Mucosa of descending colon (tissue), 3 donors: ENCODE measurements at regions not wholly inside any gene's neighbourhood (a gene's known extent, or its start where the extent isn't known, plus 50 kb on each side); places are given as distances from the start of the nearest gene placed in this dataset.

ENCODE experiments used
- ATAC-seq: fragments of 200-7000 bp; cut with Tn5 transposase; one replicate; pipeline ENCODE4 v1.9.1; 2020; ENCODE audit warnings: mild to moderate bottlenecking, moderate library complexity
- DNase-seq, 3 donors: peaks; one replicate each; pipeline ENCODE4 v3.0.0-alpha.2; 2020
- H3K36me3 ChIP-seq: fragments of 200-600 bp; one replicate; pipeline ENCODE4 v1.8.0; 2021; ENCODE audit warnings: low read depth, mild to moderate bottlenecking
- H3K4me1 ChIP-seq: fragments of 200-600 bp; one replicate; pipeline ENCODE4 v1.8.0; 2021; ENCODE audit warnings: low read depth, mild to moderate bottlenecking
- H3K4me3 ChIP-seq: fragments of 200-600 bp; one replicate; pipeline ENCODE4 v1.8.0; 2021; ENCODE audit warnings: mild to moderate bottlenecking
- H3K9me3 ChIP-seq: fragments of 200-600 bp; one replicate; pipeline ENCODE4 v1.8.0; 2021; ENCODE audit warnings: mild to moderate bottlenecking
- CTCF ChIP-seq: fragments of 200-600 bp; IDR thresholded peaks from one replicate; pipeline ENCODE4 v1.8.0; 2022; ENCODE audit warnings: antibody characterized with exemption, mild to moderate bottlenecking
- intact Hi-C, 2 donors: fragments of 100-400 bp; cut with DNase I in 1 of 2; cut with micrococcal nuclease in 1 of 2; formaldehyde crosslinking; loops; one replicate each; pipeline versions ENCODE4 v1.11.0 to v1.11.1; 2022; cut with DNase I, micrococcal nuclease
- donor health status: DM: no; HTN: no; CAD: no; lungs with moderate emphysema.
- donor health status: DM: no; HTN: no; CAD: no.
- donor health status: DM: no; HTN: yes; CAD: no.

DNA sequence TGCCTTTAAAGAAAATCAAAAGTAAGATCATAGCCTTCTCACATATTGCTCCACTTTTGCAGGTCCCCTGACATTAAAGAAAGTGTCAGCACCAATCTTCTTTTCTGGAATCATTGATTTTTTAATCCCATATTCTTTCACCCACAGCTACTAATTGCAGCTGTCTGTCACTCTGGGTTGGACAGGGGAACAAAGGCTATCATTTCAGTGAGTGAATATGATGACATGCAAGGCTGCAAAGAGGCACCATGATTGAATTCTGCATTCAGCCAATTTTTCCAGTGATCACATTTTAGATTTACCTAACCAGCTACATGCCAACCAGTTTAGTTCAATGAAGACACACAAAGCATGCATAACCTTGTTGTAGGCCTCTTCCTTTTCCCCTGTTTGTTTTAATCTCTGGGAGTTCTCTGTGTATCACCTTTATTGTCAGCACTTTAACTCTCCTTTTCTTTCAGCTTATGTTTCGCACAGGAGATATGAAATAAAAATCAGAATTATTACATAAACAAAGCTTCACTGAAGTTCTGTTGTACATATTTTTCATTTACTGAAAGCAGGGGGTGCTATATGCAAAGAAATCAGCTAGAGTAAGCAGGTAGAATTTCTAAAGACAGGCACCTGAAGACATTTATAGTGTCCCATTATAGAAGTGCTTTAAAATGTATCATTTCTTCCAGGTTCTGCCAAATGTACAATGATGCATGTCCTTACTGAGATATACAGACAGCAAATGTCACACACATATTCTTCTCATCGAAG is 584.8 kb downstream of the PLA2G4A start:
- Histone ChIP-seq H3K4me3 (no peak overlapping the region), H3K36me3 (no peaks in the 10 kb centered on the region), H3K4me1 (no peaks in the 10 kb centered on the region), H3K9me3 (peaks cover 3% of the 10 kb centered on the region)
- ATAC-seq (no peak), DNase-seq (no peak)
- no peak for TF ChIP-seq CTCF
- intact Hi-C loops = no loop called here

DNA sequence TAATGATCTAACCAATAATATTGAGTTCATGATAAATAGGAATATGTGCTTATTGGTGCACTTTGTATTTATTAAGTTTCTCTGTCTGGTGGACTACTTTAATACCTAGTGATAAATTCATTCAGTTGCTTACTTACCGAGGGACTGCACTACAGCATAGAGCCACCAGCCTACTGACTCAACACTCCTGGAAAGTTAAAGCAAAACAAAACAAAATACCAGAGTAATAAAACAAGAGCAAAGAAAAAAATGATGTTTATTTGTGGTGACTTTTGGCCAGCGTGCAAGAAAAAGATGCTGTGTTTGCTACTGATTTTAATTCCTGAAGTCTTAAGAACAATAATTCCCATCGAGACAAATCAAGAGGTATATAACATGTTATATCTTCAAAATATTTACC is 586.3 kb downstream of the PLA2G4A start:
- Histone ChIP-seq H3K4me3 (no peak overlapping the region), H3K9me3 (peaks cover 3% of the 10 kb centered on the region), H3K36me3 (no peaks in the 10 kb centered on the region), H3K4me1 (no peaks in the 10 kb centered on the region)
- DNase-seq = no peak
- intact Hi-C loops = no loop called here
- TF ChIP-seq CTCF = no peak
- no peak for ATAC-seq

DNA sequence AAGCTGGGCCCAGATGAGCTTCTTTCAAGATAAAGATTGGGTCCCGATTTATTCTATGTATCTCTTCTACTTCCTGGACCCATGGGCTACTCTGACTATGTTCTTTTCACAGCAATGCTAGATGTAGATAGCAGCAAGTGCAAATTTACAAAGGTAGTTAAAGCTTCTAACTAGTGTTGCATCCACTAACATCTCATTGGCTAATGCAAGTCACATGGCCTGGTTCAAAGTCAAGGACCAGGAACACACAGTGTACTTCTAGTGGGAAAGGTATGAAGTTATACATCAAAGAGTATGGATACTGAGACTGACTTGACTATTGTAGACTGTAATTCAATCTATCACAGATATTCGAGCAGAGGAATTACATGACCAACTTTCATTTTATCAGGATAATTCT is 588.8 kb downstream of the PLA2G4A start:
- Histone ChIP-seq H3K9me3 (peaks cover 6% of the 10 kb centered on the region), H3K36me3 (no peaks in the 10 kb centered on the region), H3K4me3 (no peak overlapping the region), H3K4me1 (no peaks in the 10 kb centered on the region)
- no peak for DNase-seq
- intact Hi-C loops = no loop called here
- ATAC-seq = no peak
- no peak for TF ChIP-seq CTCF

DNA sequence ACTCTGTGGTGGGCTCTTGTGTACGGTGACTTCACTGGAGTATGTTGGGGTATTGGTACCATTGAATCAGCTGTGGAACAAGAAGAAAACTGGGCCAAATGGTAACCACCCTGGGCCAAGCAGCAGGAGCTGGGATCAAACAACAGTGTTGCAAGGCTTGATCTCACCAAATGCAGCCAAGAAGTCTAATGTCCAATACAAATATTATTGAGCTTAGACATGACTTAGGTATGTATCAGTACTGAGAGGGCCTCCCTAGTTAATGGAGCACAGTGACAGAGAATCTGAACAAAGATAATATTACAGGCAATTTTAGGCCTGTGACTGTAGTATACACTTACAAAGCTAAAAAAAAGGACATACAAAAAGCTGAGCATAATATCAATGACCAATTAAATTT is 604.8 kb downstream of the PLA2G4A start:
- intact Hi-C loops = no loop called here
- TF ChIP-seq CTCF = no peak
- no peaks in the 10 kb centered on the region for H3K36me3 ChIP-seq
- H3K4me1 ChIP-seq = no peaks in the 10 kb centered on the region
- ATAC-seq = no peak
- no peak for DNase-seq
- no peaks in the 10 kb centered on the region for H3K9me3 ChIP-seq
- no peak overlapping the region for H3K4me3 ChIP-seq

- ATAC-seq (no peak), DNase-seq (no peak)
- no peaks in the 10 kb centered on the region for H3K4me1 ChIP-seq
- intact Hi-C loops = no loop called here
- H3K9me3 ChIP-seq = peaks cover 5% of the 10 kb centered on the region
- H3K4me3 ChIP-seq = no peak overlapping the region
- TF ChIP-seq CTCF = no peak
- H3K36me3 ChIP-seq = no peaks in the 10 kb centered on the region
These were observed 613.9 kb downstream of the PLA2G4A start for GRCh38 chr1:187442603-187443002.

GRCh38 chr1:187443939-187444338 is 615.2 kb downstream of the PLA2G4A start:
- no peak overlapping the region for H3K4me3 ChIP-seq
- intact Hi-C loops = no loop called here
- no peaks in the 10 kb centered on the region for H3K36me3 ChIP-seq
- DNase-seq (no peak), ATAC-seq (no peak)
- no peak for TF ChIP-seq CTCF
- peaks cover 8% of the 10 kb centered on the region for H3K9me3 ChIP-seq
- no peaks in the 10 kb centered on the region for H3K4me1 ChIP-seq
